Stimulated activated naive B cell treated with anti-CD40 and anti-IgM and Interleukin-4, amounts not matched to agents 10 μg/mL and 1 μg/mL and 100 μg/mL, for 72 hours (primary cell): ENCODE measurements at regions not wholly inside any gene's neighbourhood (a gene's known extent, or its start where the extent isn't known, plus 50 kb on each side); places are given as distances from the start of the nearest gene placed in this dataset.
"Not testable (repeated sequence)": the region's sequence is repeated elsewhere in the genome, so short reads cannot be mapped to it uniquely, and the experiment has no call there.

Experiments used
- ATAC-seq, 2 donors: fragments of 150-1000 bp; cut with Tn5 transposase; replicated peaks; 2 replicates each; pipeline ENCODE4 v1.10.0; 2021; ENCODE audit warnings: moderate library complexity in 1 of 2
- DNase-seq: peaks from one replicate; pipeline ENCODE4 v3.0.0; 2021
- H3K27ac Mint-ChIP-seq: one replicate; pipeline ENCODE4 v1.8.0; 2022; ENCODE audit warnings: mild to moderate bottlenecking, mixed read lengths
- H3K27me3 Mint-ChIP-seq, 2 donors: one replicate each; pipeline ENCODE4 v1.8.0; 2022; ENCODE audit warnings: mixed read lengths in 2 of 2
- H3K36me3 Mint-ChIP-seq, 2 donors: one replicate each; pipeline ENCODE4 v1.8.0; 2022; ENCODE audit warnings: mixed read lengths in 2 of 2, mild to moderate bottlenecking in 1 of 2
- H3K4me1 Mint-ChIP-seq, 2 donors: one replicate each; pipeline ENCODE4 v1.8.0; 2022; ENCODE audit warnings: mixed read lengths in 2 of 2, mild to moderate bottlenecking in 1 of 2
- H3K4me3 Mint-ChIP-seq, 2 donors: one replicate each; pipeline ENCODE4 v1.8.0; 2022; ENCODE audit warnings: mild to moderate bottlenecking in 2 of 2, mixed read lengths in 2 of 2, moderate library complexity in 1 of 2
- H3K9me3 Mint-ChIP-seq, 2 donors: one replicate each; pipeline ENCODE4 v1.8.0; 2022; ENCODE audit warnings: mixed read lengths in 2 of 2, mild to moderate bottlenecking in 1 of 2

DNA sequence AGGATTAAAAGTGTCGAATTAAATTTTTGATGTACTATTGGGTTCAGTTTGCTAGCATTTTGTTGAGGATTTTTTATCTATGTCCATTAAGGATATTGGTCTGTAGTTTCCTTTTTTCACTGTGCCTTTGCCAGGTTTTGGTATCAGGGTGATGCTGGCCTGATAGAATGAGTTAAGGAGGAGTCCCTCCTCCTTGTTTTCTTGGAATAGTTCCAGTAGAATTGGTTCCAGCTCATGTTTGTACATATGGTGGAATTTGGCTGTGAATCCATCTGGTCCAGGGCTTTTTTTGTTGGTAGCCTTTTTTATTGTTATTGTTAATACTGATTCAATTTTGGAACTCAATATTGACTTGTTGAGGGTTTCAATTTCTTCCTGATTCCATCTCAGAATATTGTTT is 141.8 kb downstream of the SIM1 start:
- Mint-ChIP-seq H3K36me3 (no peaks in the 10 kb centered on the region), H3K9me3 (peaks cover 9% of the 10 kb centered on the region in 2 donors), H3K27ac (no peak overlapping the region), H3K27me3 (no peaks in the 10 kb centered on the region), H3K4me3 (no peak overlapping the region), H3K4me1 (no peaks in the 10 kb centered on the region)
- DNase-seq (no peak), ATAC-seq (no peak)

DNA sequence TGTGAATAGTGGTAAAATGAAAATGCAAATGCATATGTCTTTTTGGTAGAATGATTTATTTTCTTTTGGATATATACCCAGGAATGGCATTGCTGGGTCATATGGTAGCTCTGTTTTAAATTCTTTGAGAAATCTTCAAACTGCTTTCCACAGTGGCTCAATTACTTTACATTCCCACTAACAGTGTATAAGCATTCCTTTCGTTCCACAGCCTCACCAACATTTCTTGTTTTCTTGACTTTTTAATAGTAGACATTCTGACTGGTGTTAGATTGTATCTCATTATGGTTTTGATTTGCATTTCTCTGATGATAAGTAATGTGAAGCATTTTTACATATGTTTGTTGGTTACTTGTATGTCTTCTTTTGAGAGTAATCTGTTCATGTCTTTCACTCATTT is 144.0 kb downstream of the SIM1 start:
- peaks cover 9% of the 10 kb centered on the region in 2 donors for H3K9me3 Mint-ChIP-seq
- no peak overlapping the region for H3K4me3 Mint-ChIP-seq
- DNase-seq, result no peak
- no peak for ATAC-seq
- H3K27ac Mint-ChIP-seq, result no peak overlapping the region
- no peaks in the 10 kb centered on the region for H3K36me3 Mint-ChIP-seq
- no peaks in the 10 kb centered on the region for H3K4me1 Mint-ChIP-seq
- no peaks in the 10 kb centered on the region for H3K27me3 Mint-ChIP-seq

GRCh38 chr6:100317031-100317430 is 147.7 kb downstream of the SIM1 start:
- H3K4me3 Mint-ChIP-seq, result no peak overlapping the region
- DNase-seq, result no peak
- no peak overlapping the region for H3K27ac Mint-ChIP-seq
- no peaks in the 10 kb centered on the region for H3K4me1 Mint-ChIP-seq
- no peak for ATAC-seq
- H3K36me3 Mint-ChIP-seq, result no peaks in the 10 kb centered on the region
- peaks cover 9% of the 10 kb centered on the region in 2 donors for H3K9me3 Mint-ChIP-seq
- peaks cover 0 to 9% of the 10 kb centered on the region in 2 donors for H3K27me3 Mint-ChIP-seq

GRCh38 chr6:100314186-100314585 is 150.5 kb downstream of the SIM1 start:
- H3K4me1 Mint-ChIP-seq, result no peaks in the 10 kb centered on the region
- H3K36me3 Mint-ChIP-seq, result no peaks in the 10 kb centered on the region
- no peak overlapping the region for H3K27ac Mint-ChIP-seq
- H3K4me3 Mint-ChIP-seq, result no peak overlapping the region
- DNase-seq (no peak), ATAC-seq (no peak)
- no peaks in the 10 kb centered on the region for H3K9me3 Mint-ChIP-seq
- H3K27me3 Mint-ChIP-seq, result peaks cover 0 to 9% of the 10 kb centered on the region in 2 donors

DNA sequence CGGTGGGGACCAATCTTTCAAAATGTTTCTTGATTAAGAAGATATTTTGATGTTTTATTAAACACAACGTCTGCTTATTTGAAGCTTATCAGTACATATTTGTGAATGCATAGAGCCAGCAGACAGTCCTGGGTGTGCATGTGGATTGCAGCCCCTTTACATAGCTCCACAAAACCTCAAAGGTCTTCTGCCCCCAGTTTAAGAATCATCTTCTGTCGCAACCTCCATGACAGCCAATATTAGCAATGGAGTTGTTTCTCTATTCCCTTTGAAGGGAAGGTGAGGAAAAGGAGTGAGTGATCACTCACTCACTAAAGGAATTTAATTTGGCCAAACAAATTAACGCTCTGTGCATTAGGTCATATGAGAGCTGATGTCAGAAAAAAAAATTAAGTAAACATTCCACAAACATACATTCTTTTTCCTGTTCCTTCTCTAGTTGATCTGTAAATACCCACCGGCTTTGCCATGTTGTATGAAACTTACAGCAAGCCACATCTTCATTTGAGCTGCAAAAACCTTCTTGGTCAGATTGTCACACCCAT is 152.9 kb downstream of the SIM1 start:
- H3K27me3 Mint-ChIP-seq, result peaks cover 0 to 9% of the 10 kb centered on the region in 2 donors
- no peaks in the 10 kb centered on the region for H3K4me1 Mint-ChIP-seq
- no peaks in the 10 kb centered on the region for H3K36me3 Mint-ChIP-seq
- ATAC-seq (no peak), DNase-seq (no peak)
- no peak overlapping the region for H3K4me3 Mint-ChIP-seq
- H3K27ac Mint-ChIP-seq, result no peak overlapping the region
- H3K9me3 Mint-ChIP-seq, result no peaks in the 10 kb centered on the region

DNA sequence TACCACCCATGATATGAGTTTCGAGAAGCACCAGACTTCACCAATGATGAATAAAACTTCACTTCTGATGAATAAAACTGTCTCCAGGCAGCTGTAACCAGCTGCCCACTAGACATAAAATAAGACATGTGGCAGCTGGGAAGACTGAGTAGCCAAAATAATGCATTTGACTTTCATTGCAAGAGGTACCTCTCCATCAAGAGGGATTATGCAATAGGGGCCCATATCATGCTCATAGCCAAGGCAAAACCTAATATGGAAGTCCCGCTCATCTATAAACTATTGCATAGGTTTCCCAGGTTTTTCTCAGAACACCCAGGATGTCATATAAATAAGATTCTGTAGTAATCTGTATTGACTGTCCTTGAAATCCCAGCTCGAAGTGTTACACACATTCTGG is 155.5 kb downstream of the SIM1 start:
- Mint-ChIP-seq H3K9me3 (no peaks in the 10 kb centered on the region), H3K27ac (no peak overlapping the region), H3K4me3 (no peak overlapping the region), H3K27me3 (peaks cover 0 to 14% of the 10 kb centered on the region in 2 donors), H3K36me3 (no peaks in the 10 kb centered on the region), H3K4me1 (no peaks in the 10 kb centered on the region)
- DNase-seq, result no peak
- ATAC-seq, result no peak

DNA sequence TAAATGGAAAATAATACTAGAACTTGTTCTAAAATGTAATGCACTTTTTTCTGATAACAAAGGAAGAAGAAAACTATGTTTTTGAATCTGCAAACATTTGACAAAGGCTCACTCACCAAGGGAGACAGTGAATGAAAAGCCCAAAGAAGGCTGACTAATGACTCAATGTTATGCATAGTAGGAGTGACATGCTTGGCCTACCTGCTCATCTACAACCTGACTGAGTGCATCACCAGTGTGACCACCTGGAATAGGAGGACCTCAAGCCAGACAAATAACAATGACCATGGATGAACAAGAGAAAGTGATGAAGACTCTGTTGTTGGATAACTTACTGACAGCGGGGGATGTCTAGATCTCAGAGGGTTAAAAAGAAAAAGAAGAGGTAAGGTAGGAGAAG is 157.2 kb downstream of the SIM1 start:
- no peak overlapping the region for H3K4me3 Mint-ChIP-seq
- peaks cover 0 to 6% of the 10 kb centered on the region in 2 donors for H3K27me3 Mint-ChIP-seq
- no peaks in the 10 kb centered on the region for H3K4me1 Mint-ChIP-seq
- no peaks in the 10 kb centered on the region for H3K36me3 Mint-ChIP-seq
- DNase-seq (no peak), ATAC-seq (no peak)
- no peaks in the 10 kb centered on the region for H3K9me3 Mint-ChIP-seq
- no peak overlapping the region for H3K27ac Mint-ChIP-seq

- H3K9me3 Mint-ChIP-seq, result no peaks in the 10 kb centered on the region
- H3K27ac Mint-ChIP-seq, result no peak overlapping the region
- no peak for DNase-seq
- H3K36me3 Mint-ChIP-seq, result no peaks in the 10 kb centered on the region
- no peak overlapping the region for H3K4me3 Mint-ChIP-seq
- H3K27me3 Mint-ChIP-seq, result peaks cover 0 to 5% of the 10 kb centered on the region in 2 donors
- H3K4me1 Mint-ChIP-seq, result no peaks in the 10 kb centered on the region
- no peak for ATAC-seq
These were observed 159.4 kb downstream of the SIM1 start for GRCh38 chr6:100305209-100305869.

GRCh38 chr6:100304575-100304974 is 160.1 kb downstream of the SIM1 start:
- H3K4me1 Mint-ChIP-seq, result no peaks in the 10 kb centered on the region
- DNase-seq (no peak), ATAC-seq (no peak)

DNA sequence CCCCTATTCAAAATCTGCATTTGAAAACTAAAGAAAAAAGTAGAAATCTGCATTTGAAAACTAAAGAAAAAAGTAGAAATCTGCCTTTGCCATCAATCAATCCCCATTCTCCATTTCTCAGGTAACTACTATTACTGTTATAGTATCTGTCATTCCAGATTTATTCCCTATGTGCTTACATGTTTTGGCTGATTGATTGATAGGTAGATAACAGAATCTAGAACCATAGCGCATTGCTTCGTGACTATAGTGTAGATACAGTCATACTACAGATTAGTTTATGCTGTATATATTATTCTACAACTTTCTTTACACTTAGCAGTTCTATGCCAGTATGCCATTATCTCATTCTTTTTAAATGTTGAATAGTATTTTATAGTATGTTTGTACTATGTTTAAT is 163.0 kb downstream of the SIM1 start:
- H3K36me3 Mint-ChIP-seq, result no peaks in the 10 kb centered on the region
- H3K27ac Mint-ChIP-seq, result no peak overlapping the region
- ATAC-seq (no peak), DNase-seq (no peak)
- no peaks in the 10 kb centered on the region for H3K9me3 Mint-ChIP-seq
- peaks cover 0 to 5% of the 10 kb centered on the region in 2 donors for H3K27me3 Mint-ChIP-seq
- no peak overlapping the region for H3K4me3 Mint-ChIP-seq
- H3K4me1 Mint-ChIP-seq, result no peaks in the 10 kb centered on the region

More at GRCh38 chr6:100304575-100304974, 160.1 kb downstream of the SIM1 start:
- no peak overlapping the region for H3K27ac Mint-ChIP-seq
- no peak overlapping the region for H3K4me3 Mint-ChIP-seq
- H3K9me3 Mint-ChIP-seq, result no peaks in the 10 kb centered on the region
- peaks cover 0 to 5% of the 10 kb centered on the region in 2 donors for H3K27me3 Mint-ChIP-seq
- no peaks in the 10 kb centered on the region for H3K36me3 Mint-ChIP-seq

GRCh38 chr6:100300221-100300736 is 164.4 kb downstream of the SIM1 start:
- ATAC-seq, result no peak
- Mint-ChIP-seq H3K36me3 (no peaks in the 10 kb centered on the region), H3K4me1 (no peaks in the 10 kb centered on the region), H3K9me3 (peaks cover 0 to 2% of the 10 kb centered on the region in 2 donors), H3K27ac (no peak overlapping the region), H3K4me3 (no peak overlapping the region), H3K27me3 (peaks cover 0 to under 1% of the 10 kb centered on the region in 2 donors)
- no peak for DNase-seq

- DNase-seq (no peak), ATAC-seq (no peak)
- Mint-ChIP-seq H3K4me1 (no peaks in the 10 kb centered on the region), H3K36me3 (no peaks in the 10 kb centered on the region), H3K27ac (no peak overlapping the region), H3K4me3 (no peak overlapping the region), H3K9me3 (peaks cover 0 to 4% of the 10 kb centered on the region in 2 donors), H3K27me3 (no peaks in the 10 kb centered on the region)
These were observed 167.7 kb downstream of the SIM1 start for GRCh38 chr6:100296810-100297544.

DNA sequence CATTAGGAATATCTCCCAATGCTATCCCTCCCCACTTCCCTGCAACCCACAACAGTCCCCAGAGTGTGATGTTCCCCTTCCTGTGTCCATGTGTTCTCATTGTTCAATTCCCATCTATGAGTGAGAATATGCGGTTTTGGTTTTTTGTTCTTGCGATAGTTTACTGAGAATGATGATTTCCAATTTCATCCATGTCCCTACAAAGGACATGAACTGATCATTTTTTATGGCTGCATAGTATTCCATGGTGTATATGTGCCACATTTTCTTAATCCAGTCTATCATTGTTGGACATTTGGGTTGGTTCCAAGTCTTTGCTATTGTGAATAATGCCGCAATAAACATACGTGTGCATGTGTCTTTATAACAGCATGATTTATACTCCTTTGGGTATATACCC is 169.5 kb downstream of the SIM1 start:
- H3K27ac Mint-ChIP-seq, H3K4me3 Mint-ChIP-seq, H3K4me1 Mint-ChIP-seq, H3K27me3 Mint-ChIP-seq, ATAC-seq, H3K36me3 Mint-ChIP-seq, DNase-seq, H3K9me3 Mint-ChIP-seq: not testable (repeated sequence)

DNA sequence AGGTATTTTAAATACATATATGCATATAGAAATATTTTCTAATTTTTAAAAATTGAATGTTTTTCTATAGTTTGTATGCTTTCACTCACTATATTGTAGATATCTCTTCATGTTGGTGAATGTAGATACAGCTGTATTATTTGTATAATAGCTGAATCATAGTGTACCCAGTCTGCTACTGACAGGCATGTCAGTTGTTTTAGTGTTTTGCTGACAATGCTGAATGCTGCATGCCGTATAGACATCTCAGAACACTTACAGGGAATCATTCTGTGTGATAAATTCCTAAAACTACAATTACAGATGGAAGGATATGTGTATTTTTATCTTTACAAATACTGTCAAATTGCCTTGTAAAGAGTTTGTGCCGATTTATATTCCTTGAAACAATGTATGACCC is 175.4 kb downstream of the SIM1 start:
- Mint-ChIP-seq H3K36me3 (no peaks in the 10 kb centered on the region), H3K27ac (no peak overlapping the region), H3K4me1 (no peaks in the 10 kb centered on the region), H3K27me3 (no peaks in the 10 kb centered on the region), H3K9me3 (no peaks in the 10 kb centered on the region), H3K4me3 (no peak overlapping the region)
- ATAC-seq (no peak), DNase-seq (no peak)

DNA sequence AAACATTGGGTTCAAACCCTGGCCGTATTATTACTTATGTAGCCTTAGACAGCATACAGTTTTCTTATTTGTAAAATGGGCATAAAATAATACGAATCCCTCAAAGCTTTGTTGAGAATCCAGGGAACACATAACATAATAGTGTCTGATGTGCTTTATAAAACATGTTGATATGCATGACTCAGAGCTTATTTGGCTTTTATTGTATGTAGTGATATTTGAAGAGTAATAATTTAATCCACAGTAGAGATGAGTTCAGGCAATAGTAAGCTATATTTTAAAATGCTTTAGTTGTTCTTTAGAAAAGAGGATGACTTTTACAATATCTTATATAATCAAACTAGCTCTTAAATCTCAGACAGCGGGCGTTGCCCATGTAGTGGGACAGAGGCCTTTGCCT is 176.4 kb downstream of the SIM1 start:
- Mint-ChIP-seq H3K27ac (no peak overlapping the region), H3K9me3 (no peaks in the 10 kb centered on the region), H3K4me3 (no peak overlapping the region), H3K27me3 (no peaks in the 10 kb centered on the region), H3K4me1 (no peaks in the 10 kb centered on the region), H3K36me3 (no peaks in the 10 kb centered on the region)
- ATAC-seq (no peak), DNase-seq (no peak)
